HepG2 (cell line): ENCODE measurements at regions not wholly inside any gene's neighbourhood (a gene's known extent, or its start where the extent isn't known, plus 50 kb on each side); places are given as distances from the start of the nearest gene placed in this dataset.

ENCODE experiments used
- MTA3 ChIP-seq: sonication (generic); formaldehyde crosslinking; IDR thresholded peaks from 2 replicates; pipeline ENCODE4 v1.4.0; 2020; ENCODE audit warnings: missing genetic modification reagents
- POLR2A ChIP-seq, 2 experiments: IDR thresholded peaks; 2 replicates each; pipeline ENCODE4 v1.6.1; 2011; ENCODE audit warnings: low read depth in 2 of 2, low read length in 2 of 2, mild to moderate bottlenecking in 1 of 2, moderate library complexity in 1 of 2; ENCODE audit not compliant: insufficient read depth in 1 of 2
- SUZ12 ChIP-seq: fragments of 150-350 bp; IDR thresholded peaks from 2 replicates; pipeline ENCODE4 v1.6.1; 2014; ENCODE audit warnings: low read depth, low read length
- TF ChIP-seq, protein P1 (sequence below): sonication (generic); formaldehyde crosslinking; IDR thresholded peaks from 2 replicates; pipeline ENCODE4 v1.5.0; 2020; ENCODE audit warnings: mild to moderate bottlenecking, missing genetic modification reagents
- TF ChIP-seq, protein P2 (sequence below): sonication (generic); formaldehyde crosslinking; IDR thresholded peaks from 2 replicates; pipeline ENCODE4 v1.5.0; 2020; ENCODE audit warnings: mild to moderate bottlenecking, missing genetic modification reagents, moderate library complexity
- TF ChIP-seq, protein P3 (sequence below): sonication (generic); formaldehyde crosslinking; IDR thresholded peaks from 2 replicates; pipeline ENCODE4 v1.4.0; 2020; ENCODE audit warnings: missing genetic modification reagents
- TF ChIP-seq, protein P4 (sequence below): sonication (generic); formaldehyde crosslinking; IDR thresholded peaks from 2 replicates; pipeline ENCODE4 v1.8.1; 2023; ENCODE audit warnings: missing genetic modification reagents, inconsistent platforms, borderline replicate concordance

DNA sequence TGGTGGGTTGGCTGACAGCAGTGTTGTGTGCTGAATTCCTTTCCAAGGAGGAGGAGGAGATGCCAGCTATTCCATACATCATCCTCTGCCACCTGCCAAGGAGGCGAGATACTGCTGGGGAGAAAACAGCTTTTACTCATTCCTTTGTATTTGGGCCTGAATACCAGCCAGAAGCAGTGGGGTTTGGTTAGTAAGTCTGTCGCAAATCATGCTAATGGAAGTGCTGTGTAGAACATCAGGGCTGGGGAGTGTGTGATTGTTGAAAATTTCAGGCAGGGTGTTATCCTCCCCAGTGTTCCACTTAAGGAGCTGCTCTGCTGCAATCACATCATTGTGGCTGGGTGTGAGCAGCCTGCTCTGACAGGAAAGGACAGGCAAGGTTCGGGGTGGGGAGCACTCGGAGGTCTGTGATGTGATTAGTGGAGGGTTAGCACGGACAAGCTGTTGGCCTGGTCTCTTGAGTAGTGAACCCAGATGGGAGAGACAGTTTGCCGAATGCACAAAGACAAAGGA lies 128.2 kb upstream of the DLX2 start:
- TF ChIP-seq MTA3 (CRISPR knock-in tag) (no peak), POLR2A (IDR thresholded peaks at IDR 0.05; ENCODE audit: insufficient read depth in 1 of 2, low read depth in 2 of 2, low read length in 2 of 2) (no peak), SUZ12 (no peak)
- TF ChIP-seq, protein P1, sequence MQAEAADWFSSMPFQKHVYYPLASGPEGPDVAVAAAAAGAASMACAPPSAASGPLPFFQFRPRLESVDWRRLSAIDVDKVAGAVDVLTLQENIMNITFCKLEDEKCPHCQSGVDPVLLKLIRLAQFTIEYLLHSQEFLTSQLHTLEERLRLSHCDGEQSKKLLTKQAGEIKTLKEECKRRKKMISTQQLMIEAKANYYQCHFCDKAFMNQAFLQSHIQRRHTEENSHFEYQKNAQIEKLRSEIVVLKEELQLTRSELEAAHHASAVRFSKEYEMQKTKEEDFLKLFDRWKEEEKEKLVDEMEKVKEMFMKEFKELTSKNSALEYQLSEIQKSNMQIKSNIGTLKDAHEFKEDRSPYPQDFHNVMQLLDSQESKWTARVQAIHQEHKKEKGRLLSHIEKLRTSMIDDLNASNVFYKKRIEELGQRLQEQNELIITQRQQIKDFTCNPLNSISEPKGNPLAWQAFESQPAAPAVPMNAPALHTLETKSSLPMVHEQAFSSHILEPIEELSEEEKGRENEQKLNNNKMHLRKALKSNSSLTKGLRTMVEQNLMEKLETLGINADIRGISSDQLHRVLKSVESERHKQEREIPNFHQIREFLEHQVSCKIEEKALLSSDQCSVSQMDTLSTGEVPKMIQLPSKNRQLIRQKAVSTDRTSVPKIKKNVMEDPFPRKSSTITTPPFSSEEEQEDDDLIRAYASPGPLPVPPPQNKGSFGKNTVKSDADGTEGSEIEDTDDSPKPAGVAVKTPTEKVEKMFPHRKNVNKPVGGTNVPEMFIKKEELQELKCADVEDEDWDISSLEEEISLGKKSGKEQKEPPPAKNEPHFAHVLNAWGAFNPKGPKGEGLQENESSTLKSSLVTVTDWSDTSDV: no peak
- TF ChIP-seq, protein P2, sequence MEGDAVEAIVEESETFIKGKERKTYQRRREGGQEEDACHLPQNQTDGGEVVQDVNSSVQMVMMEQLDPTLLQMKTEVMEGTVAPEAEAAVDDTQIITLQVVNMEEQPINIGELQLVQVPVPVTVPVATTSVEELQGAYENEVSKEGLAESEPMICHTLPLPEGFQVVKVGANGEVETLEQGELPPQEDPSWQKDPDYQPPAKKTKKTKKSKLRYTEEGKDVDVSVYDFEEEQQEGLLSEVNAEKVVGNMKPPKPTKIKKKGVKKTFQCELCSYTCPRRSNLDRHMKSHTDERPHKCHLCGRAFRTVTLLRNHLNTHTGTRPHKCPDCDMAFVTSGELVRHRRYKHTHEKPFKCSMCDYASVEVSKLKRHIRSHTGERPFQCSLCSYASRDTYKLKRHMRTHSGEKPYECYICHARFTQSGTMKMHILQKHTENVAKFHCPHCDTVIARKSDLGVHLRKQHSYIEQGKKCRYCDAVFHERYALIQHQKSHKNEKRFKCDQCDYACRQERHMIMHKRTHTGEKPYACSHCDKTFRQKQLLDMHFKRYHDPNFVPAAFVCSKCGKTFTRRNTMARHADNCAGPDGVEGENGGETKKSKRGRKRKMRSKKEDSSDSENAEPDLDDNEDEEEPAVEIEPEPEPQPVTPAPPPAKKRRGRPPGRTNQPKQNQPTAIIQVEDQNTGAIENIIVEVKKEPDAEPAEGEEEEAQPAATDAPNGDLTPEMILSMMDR (CRISPR knock-in tag): no peak
- TF ChIP-seq, protein P3, sequence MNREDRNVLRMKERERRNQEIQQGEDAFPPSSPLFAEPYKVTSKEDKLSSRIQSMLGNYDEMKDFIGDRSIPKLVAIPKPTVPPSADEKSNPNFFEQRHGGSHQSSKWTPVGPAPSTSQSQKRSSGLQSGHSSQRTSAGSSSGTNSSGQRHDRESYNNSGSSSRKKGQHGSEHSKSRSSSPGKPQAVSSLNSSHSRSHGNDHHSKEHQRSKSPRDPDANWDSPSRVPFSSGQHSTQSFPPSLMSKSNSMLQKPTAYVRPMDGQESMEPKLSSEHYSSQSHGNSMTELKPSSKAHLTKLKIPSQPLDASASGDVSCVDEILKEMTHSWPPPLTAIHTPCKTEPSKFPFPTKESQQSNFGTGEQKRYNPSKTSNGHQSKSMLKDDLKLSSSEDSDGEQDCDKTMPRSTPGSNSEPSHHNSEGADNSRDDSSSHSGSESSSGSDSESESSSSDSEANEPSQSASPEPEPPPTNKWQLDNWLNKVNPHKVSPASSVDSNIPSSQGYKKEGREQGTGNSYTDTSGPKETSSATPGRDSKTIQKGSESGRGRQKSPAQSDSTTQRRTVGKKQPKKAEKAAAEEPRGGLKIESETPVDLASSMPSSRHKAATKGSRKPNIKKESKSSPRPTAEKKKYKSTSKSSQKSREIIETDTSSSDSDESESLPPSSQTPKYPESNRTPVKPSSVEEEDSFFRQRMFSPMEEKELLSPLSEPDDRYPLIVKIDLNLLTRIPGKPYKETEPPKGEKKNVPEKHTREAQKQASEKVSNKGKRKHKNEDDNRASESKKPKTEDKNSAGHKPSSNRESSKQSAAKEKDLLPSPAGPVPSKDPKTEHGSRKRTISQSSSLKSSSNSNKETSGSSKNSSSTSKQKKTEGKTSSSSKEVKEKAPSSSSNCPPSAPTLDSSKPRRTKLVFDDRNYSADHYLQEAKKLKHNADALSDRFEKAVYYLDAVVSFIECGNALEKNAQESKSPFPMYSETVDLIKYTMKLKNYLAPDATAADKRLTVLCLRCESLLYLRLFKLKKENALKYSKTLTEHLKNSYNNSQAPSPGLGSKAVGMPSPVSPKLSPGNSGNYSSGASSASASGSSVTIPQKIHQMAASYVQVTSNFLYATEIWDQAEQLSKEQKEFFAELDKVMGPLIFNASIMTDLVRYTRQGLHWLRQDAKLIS (CRISPR knock-in tag): no peak
- TF ChIP-seq, protein P4, sequence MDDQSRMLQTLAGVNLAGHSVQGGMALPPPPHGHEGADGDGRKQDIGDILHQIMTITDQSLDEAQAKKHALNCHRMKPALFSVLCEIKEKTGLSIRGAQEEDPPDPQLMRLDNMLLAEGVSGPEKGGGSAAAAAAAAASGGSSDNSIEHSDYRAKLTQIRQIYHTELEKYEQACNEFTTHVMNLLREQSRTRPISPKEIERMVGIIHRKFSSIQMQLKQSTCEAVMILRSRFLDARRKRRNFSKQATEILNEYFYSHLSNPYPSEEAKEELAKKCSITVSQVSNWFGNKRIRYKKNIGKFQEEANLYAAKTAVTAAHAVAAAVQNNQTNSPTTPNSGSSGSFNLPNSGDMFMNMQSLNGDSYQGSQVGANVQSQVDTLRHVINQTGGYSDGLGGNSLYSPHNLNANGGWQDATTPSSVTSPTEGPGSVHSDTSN: no peak
